ENCODE measurements at regions not wholly inside any gene's neighbourhood (a gene's known extent, or its start where the extent isn't known, plus 50 kb on each side); places are given as distances from the start of the nearest gene placed in this dataset.

GRCh38 chr4:71081192-71081591 is 87.7 kb downstream of the DCK start:
- TF ChIP-seq CTCF (IDR thresholded peaks at IDR 0.05), result no peak
- TF ChIP-seq POLR2A (IDR thresholded peaks at IDR 0.05), result no peak
